G401.6 (cell line): ENCODE measurements at regions not wholly inside any gene's neighbourhood (a gene's known extent, or its start where the extent isn't known, plus 50 kb on each side); places are given as distances from the start of the nearest gene placed in this dataset.
"Not testable (repeated sequence)": the region's sequence is repeated elsewhere in the genome, so short reads cannot be mapped to it uniquely, and the experiment has no call there.

Source experiments
- FAIRE-seq: peaks from 2 replicates; lab custom pipeline; 2012; peaks lifted over from hg19 to GRCh38; lab: Jason Lieb, UNC

- no peak for FAIRE-seq
Observed at GRCh38 chr3:20724241-20724640, 538.2 kb upstream of the SGO1 start.

GRCh38 chr3:20716425-20716824 is 530.4 kb upstream of the SGO1 start:
- not testable (repeated sequence) for FAIRE-seq

- FAIRE-seq: no peak
Observed at GRCh38 chr3:20701641-20702040, 515.6 kb upstream of the SGO1 start.

- FAIRE-seq: no peak
Observed at GRCh38 chr3:20700714-20701113, 514.7 kb upstream of the SGO1 start.

GRCh38 chr3:20698896-20699295 is 512.9 kb upstream of the SGO1 start:
- FAIRE-seq: no peak

GRCh38 chr3:20696388-20697150 is 510.6 kb upstream of the SGO1 start:
- FAIRE-seq: no peak

- no peak for FAIRE-seq
Observed at GRCh38 chr3:20692675-20693074, 506.7 kb upstream of the SGO1 start.

- FAIRE-seq: no peak
Observed at GRCh38 chr3:20683910-20684309, 497.9 kb upstream of the SGO1 start.

GRCh38 chr3:20682573-20682972 is 496.6 kb upstream of the SGO1 start:
- no peak for FAIRE-seq

GRCh38 chr3:20680990-20681628 is 495.1 kb upstream of the SGO1 start:
- no peak for FAIRE-seq

- FAIRE-seq: no peak
Observed at GRCh38 chr3:20673866-20674265, 487.9 kb upstream of the SGO1 start.

- FAIRE-seq: no peak
Observed at GRCh38 chr3:20669675-20670074, 483.7 kb upstream of the SGO1 start.

- FAIRE-seq: no peak
Observed at GRCh38 chr3:20669184-20669583, 483.2 kb upstream of the SGO1 start.

GRCh38 chr3:20668411-20668810 is 482.4 kb upstream of the SGO1 start:
- no peak for FAIRE-seq

- FAIRE-seq: no peak
Observed at GRCh38 chr3:20666091-20666490, 480.1 kb upstream of the SGO1 start.

GRCh38 chr3:20658491-20658890 is 472.5 kb upstream of the SGO1 start:
- no peak for FAIRE-seq

- FAIRE-seq: no peak
Observed at GRCh38 chr3:20657560-20657959, 471.6 kb upstream of the SGO1 start.

- FAIRE-seq: no peak
Observed at GRCh38 chr3:20652231-20652986, 466.4 kb upstream of the SGO1 start.

GRCh38 chr3:20648921-20649381 is 462.9 kb upstream of the SGO1 start:
- no peak for FAIRE-seq

GRCh38 chr3:20648294-20648693 is 462.3 kb upstream of the SGO1 start:
- FAIRE-seq: no peak

- no peak for FAIRE-seq
Observed at GRCh38 chr3:20646425-20646824, 460.4 kb upstream of the SGO1 start.

GRCh38 chr3:20645340-20645739 is 459.3 kb upstream of the SGO1 start:
- no peak for FAIRE-seq

GRCh38 chr3:20637729-20638128 is 451.7 kb upstream of the SGO1 start:
- FAIRE-seq: no peak
